ENCODE measurements at regions not wholly inside any gene's neighbourhood (a gene's known extent, or its start where the extent isn't known, plus 50 kb on each side); places are given as distances from the start of the nearest gene placed in this dataset.

DNA sequence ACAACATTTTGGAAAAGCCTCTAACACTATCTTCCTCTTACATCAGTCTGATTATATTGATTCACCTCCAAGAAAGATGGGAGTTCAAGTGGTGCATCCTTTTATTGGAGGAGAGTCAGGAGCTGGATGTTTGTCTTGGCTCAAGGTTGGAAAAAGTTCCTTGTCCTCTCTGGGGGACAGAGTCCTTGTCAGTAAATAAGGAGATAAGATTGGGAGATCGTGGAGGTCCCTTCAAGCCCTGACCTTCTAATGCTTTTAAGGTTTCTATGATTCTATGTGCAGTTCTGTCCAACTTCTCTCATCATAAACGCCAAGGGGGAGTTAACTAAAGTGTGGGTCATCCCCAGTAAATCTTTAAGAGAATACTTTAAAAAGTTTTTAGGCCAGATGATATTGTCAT, 60.9 kb upstream of the CCBE1 start:
- no peak for DNase-seq (ENCODE audit: low read depth in 2 of 2)

GRCh38 chr18:59752666-59753065, 55.4 kb upstream of the CCBE1 start:
- no peak for DNase-seq (ENCODE audit: low read depth in 2 of 2)

- no peak for DNase-seq (ENCODE audit: low read depth in 2 of 2)
These were observed 54.0 kb upstream of the CCBE1 start for GRCh38 chr18:59751186-59751585.

- no peak for DNase-seq (ENCODE audit: low read depth in 2 of 2)
These were observed 51.6 kb upstream of the CCBE1 start for GRCh38 chr18:59748628-59749360.

All from stimulated activated CD4-positive, alpha-beta T cell treated with anti-CD3 and anti-CD28 coated beads, Interleukin-4, amount 100 ng/mL, for 48 hours (primary cell).